Ovary (tissue), 3 donors: ENCODE measurements at regions not wholly inside any gene's neighbourhood (a gene's known extent, or its start where the extent isn't known, plus 50 kb on each side); places are given as distances from the start of the nearest gene placed in this dataset.

Experiments
- CTCF ChIP-seq, 3 donors: fragments of 450-650 bp in 2 of 3; fragments of 200-600 bp in 1 of 3; IDR thresholded peaks; one replicate each; pipeline versions ENCODE4 v1.5.1 to v1.8.0; 2016 to 2022; ENCODE audit warnings: antibody characterized with exemption in 3 of 3, mild to moderate bottlenecking in 1 of 3
- EP300 ChIP-seq: sonication (generic); formaldehyde crosslinking; IDR thresholded peaks from one replicate; pipeline ENCODE4 v1.6.1; 2017; ENCODE audit warnings: antibody characterized with exemption
- POLR2A ChIP-seq: fragments of 450-650 bp; IDR thresholded peaks from one replicate; pipeline ENCODE4 v1.6.1; 2017; ENCODE audit warnings: antibody characterized with exemption, mild to moderate bottlenecking, moderate library complexity
- donor health status: DM: no; HTN: no; CAD: no.

DNA sequence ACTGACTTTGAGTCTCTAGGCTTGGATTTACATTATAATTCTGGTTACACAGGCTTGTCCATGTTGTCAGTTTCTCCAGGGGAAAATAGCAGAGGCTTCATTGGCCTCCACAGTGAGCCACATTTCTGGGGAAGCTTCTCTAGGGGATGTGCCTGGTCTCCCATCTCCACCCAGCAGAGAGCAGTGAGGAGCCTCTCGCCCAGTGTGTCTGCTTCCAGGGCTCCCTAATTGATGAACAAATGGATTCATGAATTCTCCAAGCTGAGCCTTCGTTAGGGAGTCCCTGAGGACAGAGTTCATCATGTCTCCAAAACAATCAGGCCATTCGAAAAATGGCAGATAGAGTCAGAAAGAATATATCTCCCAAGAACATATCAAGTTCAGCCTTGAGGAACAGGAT lies 162.4 kb upstream of the TOX3 start:
- TF ChIP-seq POLR2A (no peak), CTCF (IDR thresholded peaks at IDR 0.05) (no peak), EP300 (no peak)
